Type B pancreatic cell (in vitro differentiated cells): ENCODE measurements at regions not wholly inside any gene's neighbourhood (a gene's known extent, or its start where the extent isn't known, plus 50 kb on each side); places are given as distances from the start of the nearest gene placed in this dataset.

Source experiments
- DNase-seq: peaks from one replicate; pipeline ENCODE4 v3.0.0; 2021; ENCODE audit warnings: mixed read lengths; ENCODE audit not compliant: unreplicated experiment; ENCODE audit errors: extremely low spot score
- H3K27ac Mint-ChIP-seq: 2 replicates; pipeline ENCODE4 v1.8.0; 2021; ENCODE audit warnings: mild to moderate bottlenecking, mixed read lengths
- H3K27me3 Mint-ChIP-seq: 2 replicates; pipeline ENCODE4 v1.8.0; 2021; ENCODE audit warnings: mixed read lengths
- H3K36me3 Mint-ChIP-seq: 2 replicates; pipeline ENCODE4 v1.8.0; 2021; ENCODE audit warnings: mixed read lengths
- H3K4me1 Mint-ChIP-seq: one replicate; pipeline ENCODE4 v1.8.0; 2021; ENCODE audit warnings: mixed read lengths; ENCODE audit not compliant: unreplicated experiment
- H3K4me3 Mint-ChIP-seq: 2 replicates; pipeline ENCODE4 v1.8.0; 2021; ENCODE audit warnings: mild to moderate bottlenecking, mixed read lengths
- H3K9me3 Mint-ChIP-seq: 2 replicates; pipeline ENCODE4 v1.8.0; 2021; ENCODE audit warnings: mixed read lengths
- CTCF ChIP-seq: fragments of 200-600 bp; sonication (generic); conservative IDR thresholded peaks from 2 replicates; pipeline ENCODE4 v1.5.0; 2021; ENCODE audit warnings: antibody characterized with exemption, mild to moderate bottlenecking

DNA sequence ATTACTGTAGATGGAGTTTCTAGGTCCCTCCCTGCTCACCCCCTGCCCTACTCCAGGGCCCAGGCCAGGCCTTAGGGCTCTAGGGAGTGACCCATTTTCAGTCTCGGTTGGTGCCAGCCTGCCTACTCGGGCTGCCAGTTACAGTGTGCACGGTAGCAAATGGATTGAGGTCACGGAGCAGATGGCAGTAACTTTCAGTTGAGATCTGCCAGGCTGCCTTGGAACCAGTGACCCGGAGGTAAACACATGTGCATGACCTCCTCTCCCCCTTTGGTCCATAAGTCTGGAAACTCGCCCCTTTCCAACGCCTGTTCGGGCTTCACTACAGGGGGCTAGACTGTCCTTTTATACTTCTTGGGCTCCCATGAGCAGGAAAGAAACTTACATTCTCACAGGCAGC, 139.7 kb upstream of the TBX3 start:
- no peak overlapping the region for H3K4me3 Mint-ChIP-seq
- no peak overlapping the region for H3K27ac Mint-ChIP-seq
- DNase-seq = no peak
- H3K4me1 Mint-ChIP-seq = no peaks in the 10 kb centered on the region
- H3K27me3 Mint-ChIP-seq = no peaks in the 10 kb centered on the region
- TF ChIP-seq CTCF = no peak
- H3K9me3 Mint-ChIP-seq = no peaks in the 10 kb centered on the region
- H3K36me3 Mint-ChIP-seq = no peaks in the 10 kb centered on the region

GRCh38 chr12:114821570-114821969, 137.6 kb upstream of the TBX3 start:
- no peak for DNase-seq
- Mint-ChIP-seq H3K27me3 (no peaks in the 10 kb centered on the region), H3K4me3 (no peak overlapping the region), H3K4me1 (peaks cover 4% of the 10 kb centered on the region), H3K9me3 (no peaks in the 10 kb centered on the region), H3K27ac (no peak overlapping the region), H3K36me3 (no peaks in the 10 kb centered on the region)
- TF ChIP-seq CTCF = no peak

DNA sequence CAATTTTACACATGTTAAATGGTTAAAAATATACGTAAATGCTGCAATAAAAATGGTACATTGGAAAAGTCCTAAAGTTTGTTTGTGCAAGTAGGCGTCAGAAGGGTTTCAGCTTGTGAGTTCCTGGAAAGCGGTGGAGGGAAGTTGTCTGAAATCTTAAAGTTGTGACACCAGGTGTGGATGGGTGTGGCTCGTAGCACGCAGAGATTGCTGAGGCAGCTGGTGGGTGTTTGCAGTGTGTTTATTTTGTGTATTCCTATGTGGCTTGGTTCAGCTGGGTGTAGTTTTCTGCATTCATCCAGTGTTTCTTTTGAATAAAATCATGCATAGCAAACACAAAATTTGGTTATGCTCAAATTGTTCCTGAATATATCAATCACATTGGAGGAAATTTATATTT, 136.8 kb upstream of the TBX3 start:
- Mint-ChIP-seq H3K36me3 (no peaks in the 10 kb centered on the region), H3K4me3 (no peak overlapping the region), H3K27me3 (no peaks in the 10 kb centered on the region), H3K27ac (no peak overlapping the region), H3K9me3 (no peaks in the 10 kb centered on the region), H3K4me1 (peaks cover 4% of the 10 kb centered on the region)
- TF ChIP-seq CTCF = no peak
- DNase-seq = no peak

DNA sequence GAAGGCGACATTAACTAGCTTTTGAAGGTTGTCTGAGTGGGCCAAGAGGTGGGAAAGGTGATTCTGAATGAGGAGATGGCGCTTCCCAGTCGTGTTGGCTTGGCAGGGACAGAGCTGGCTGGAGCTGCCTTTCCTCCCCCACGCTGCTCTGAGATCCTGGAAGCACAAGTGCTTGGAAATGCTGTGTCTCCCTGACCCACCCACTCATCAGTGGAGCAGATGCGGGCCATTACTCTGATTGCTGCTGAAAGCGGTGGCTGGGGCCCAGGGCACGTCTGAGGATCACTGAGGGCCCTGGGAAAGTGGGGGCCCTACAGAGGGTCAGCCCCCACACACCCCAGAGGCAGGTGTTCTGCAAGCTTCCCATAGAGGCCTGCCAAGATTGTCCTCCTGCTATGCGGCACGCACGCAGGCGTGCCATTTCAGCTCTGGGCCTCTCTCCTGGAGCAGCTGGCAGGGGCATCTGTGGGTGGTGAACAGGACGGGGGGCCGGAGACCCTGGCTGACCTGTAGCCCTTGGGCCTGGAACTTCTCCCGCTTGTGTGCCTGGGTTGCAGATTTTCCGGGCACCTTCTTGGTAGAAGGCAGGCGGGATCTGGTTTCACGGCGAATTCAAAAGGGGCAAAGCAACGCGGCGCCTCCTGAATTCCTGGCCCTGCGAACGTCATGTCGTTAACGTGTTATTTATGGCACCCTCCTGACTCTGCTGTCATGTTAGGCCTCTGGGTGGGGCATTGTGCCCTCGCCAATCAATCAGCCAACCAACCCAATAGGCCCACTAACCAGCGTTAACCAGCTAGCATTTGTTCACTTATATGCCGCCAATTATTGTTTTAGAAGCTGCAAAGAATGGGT, 133.8 kb upstream of the TBX3 start:
- H3K4me3 Mint-ChIP-seq = no peak overlapping the region
- H3K4me1 Mint-ChIP-seq = peaks cover 18% of the 10 kb centered on the region
- H3K36me3 Mint-ChIP-seq = no peaks in the 10 kb centered on the region
- TF ChIP-seq CTCF = no peak
- DNase-seq = no peak
- H3K27me3 Mint-ChIP-seq = no peaks in the 10 kb centered on the region
- no peaks in the 10 kb centered on the region for H3K9me3 Mint-ChIP-seq
- no peak overlapping the region for H3K27ac Mint-ChIP-seq

- H3K9me3 Mint-ChIP-seq = no peaks in the 10 kb centered on the region
- H3K4me3 Mint-ChIP-seq = no peak overlapping the region
- H3K36me3 Mint-ChIP-seq = no peaks in the 10 kb centered on the region
- DNase-seq = no peak
- no peak for TF ChIP-seq CTCF
- no peak overlapping the region for H3K27ac Mint-ChIP-seq
- H3K4me1 Mint-ChIP-seq = peaks cover 20% of the 10 kb centered on the region
- no peaks in the 10 kb centered on the region for H3K27me3 Mint-ChIP-seq
Measured at GRCh38 chr12:114815026-114815795, 131.2 kb upstream of the TBX3 start.
